ENCODE measurements at regions not wholly inside any gene's neighbourhood (a gene's known extent, or its start where the extent isn't known, plus 50 kb on each side); places are given as distances from the start of the nearest gene placed in this dataset.

- no peak for TF ChIP-seq CTCF (conservative IDR thresholded peaks at IDR 0.05; ENCODE audit: low read depth, low read length)
- no peak for TF ChIP-seq EZH2 (IDR thresholded peaks at IDR 0.05; ENCODE audit: borderline replicate concordance, low read depth, low read length, poor library complexity, severe bottlenecking)
Measured at GRCh38 chr17:33523577-33523981, 230.5 kb upstream of the ASIC2 start.
